HG03095 (cell line): ENCODE measurements at regions not wholly inside any gene's neighbourhood (a gene's known extent, or its start where the extent isn't known, plus 50 kb on each side); places are given as distances from the start of the nearest gene placed in this dataset.
"Not testable (repeated sequence)": the region's sequence is repeated elsewhere in the genome, so short reads cannot be mapped to it uniquely, and the experiment has no call there.

ENCODE experiments used
- ATAC-seq: cut with Tn5 transposase; IDR thresholded peaks from one replicate; pipeline ENCODE4 v1.9.1; 2021; ENCODE audit warnings: moderate library complexity; ENCODE audit not compliant: unreplicated experiment

GRCh38 chr9:39559384-39559783 is 203.9 kb downstream of the SPATA31A1 start:
- ATAC-seq: not testable (repeated sequence)

GRCh38 chr9:39566782-39567181 is 211.3 kb downstream of the SPATA31A1 start:
- ATAC-seq: not testable (repeated sequence)

GRCh38 chr9:39567396-39567795 is 211.9 kb downstream of the SPATA31A1 start:
- not testable (repeated sequence) for ATAC-seq

GRCh38 chr9:39568900-39569299 is 213.4 kb downstream of the SPATA31A1 start:
- ATAC-seq: not testable (repeated sequence)

- ATAC-seq: not testable (repeated sequence)
Observed at GRCh38 chr9:39573024-39574022, 217.9 kb downstream of the SPATA31A1 start.

- ATAC-seq: not testable (repeated sequence)
Observed at GRCh38 chr9:39579000-39579399, 223.5 kb downstream of the SPATA31A1 start.

- ATAC-seq: not testable (repeated sequence)
Observed at GRCh38 chr9:39581296-39581695, 225.8 kb downstream of the SPATA31A1 start.

- not testable (repeated sequence) for ATAC-seq
Observed at GRCh38 chr9:39582677-39583412, 227.4 kb downstream of the SPATA31A1 start.

GRCh38 chr9:39583413-39583747 is 227.9 kb downstream of the SPATA31A1 start:
- not testable (repeated sequence) for ATAC-seq

- not testable (repeated sequence) for ATAC-seq
Observed at GRCh38 chr9:39585233-39585632, 229.8 kb downstream of the SPATA31A1 start.

- no peak for ATAC-seq
Observed at GRCh38 chr9:39587844-39588499, 232.5 kb downstream of the SPATA31A1 start.

GRCh38 chr9:39588500-39589137 is 233.2 kb downstream of the SPATA31A1 start:
- ATAC-seq: no peak

GRCh38 chr9:39604089-39604488 is 248.6 kb downstream of the SPATA31A1 start:
- ATAC-seq: not testable (repeated sequence)

GRCh38 chr9:39611449-39612231 is 256.2 kb downstream of the SPATA31A1 start:
- ATAC-seq: peak; percentile 98

- ATAC-seq: not testable (repeated sequence)
Observed at GRCh38 chr9:39616480-39616879, 261.0 kb downstream of the SPATA31A1 start.

GRCh38 chr9:39624048-39624447 is 268.6 kb downstream of the SPATA31A1 start:
- ATAC-seq: not testable (repeated sequence)

GRCh38 chr9:39632071-39632470 is 276.6 kb downstream of the SPATA31A1 start:
- ATAC-seq: not testable (repeated sequence)

GRCh38 chr9:39649029-39649428 is 293.6 kb downstream of the SPATA31A1 start:
- not testable (repeated sequence) for ATAC-seq

GRCh38 chr9:39656960-39657603 is 301.6 kb downstream of the SPATA31A1 start:
- not testable (repeated sequence) for ATAC-seq
